SK-N-SH (cell line): ENCODE measurements at regions not wholly inside any gene's neighbourhood (a gene's known extent, or its start where the extent isn't known, plus 50 kb on each side); places are given as distances from the start of the nearest gene placed in this dataset.

ENCODE experiments used
- CTCF ChIA-PET: fragments of 300-600, 350-600 bp; formaldehyde crosslinking; extraction: SDS; loops from one replicate; lab custom pipeline; 2021; lab: Yijun Ruan, JAX
- POLR2A ChIA-PET: fragments of 350-600 bp; sonication (Branson Sonifier 250); formaldehyde crosslinking; extraction: SDS; loops from one replicate; lab custom pipeline; 2020; ENCODE audit warnings: antibody characterized with exemption, inconsistent platforms; lab: Yijun Ruan, JAX
- DNase-seq: peaks from one replicate; pipeline ENCODE4 v3.0.0; 2012
- H2AFZ ChIP-seq: fragments of 200-600 bp; sonication (generic); 2 replicates; pipeline ENCODE4 v1.8.1; 2016; ENCODE audit warnings: antibody characterized with exemption, mild to moderate bottlenecking, low read depth
- H3F3A ChIP-seq: fragments of 200-600 bp; sonication (generic); replicated peaks from 2 replicates; pipeline ENCODE3; 2016; ENCODE audit warnings: antibody characterized with exemption, mild to moderate bottlenecking; ENCODE audit not compliant: insufficient read depth
- H3K27ac ChIP-seq, 2 experiments: fragments of 200-500 bp in 1 of 2; fragments of 200-600 bp in 1 of 2; sonication (Bioruptor generic) in 1 of 2; sonication (generic), shearing (Covaris generic) in 1 of 2; 2 replicates each; pipeline versions ENCODE4 v1.5.1 to v1.6.1; 2014 to 2016; ENCODE audit warnings: low read depth in 2 of 2, inconsistent platforms in 1 of 2, low read length in 1 of 2, mild to moderate bottlenecking in 1 of 2, mixed read lengths in 1 of 2
- H3K27me3 ChIP-seq: fragments of 200-600 bp; sonication (generic), shearing (Covaris generic); 2 replicates; pipeline ENCODE4 v1.6.1; 2016; ENCODE audit warnings: mixed run types; ENCODE audit not compliant: insufficient read depth
- H3K36me3 ChIP-seq, 2 experiments: fragments of 200-500 bp in 1 of 2; fragments of 200-600 bp in 1 of 2; sonication (Bioruptor generic) in 1 of 2; sonication (generic) in 1 of 2; replicated peaks in 1 of 2; 2 replicates each; pipeline versions ENCODE3 to v1.5.1; 2014 to 2016; ENCODE audit warnings: low read length in 1 of 2, mild to moderate bottlenecking in 1 of 2; ENCODE audit not compliant: insufficient read depth in 2 of 2, control insufficient read depth in 1 of 2
- H3K4me1 ChIP-seq, 2 experiments: fragments of 200-500 bp in 1 of 2; fragments of 200-600 bp in 1 of 2; sonication (Bioruptor generic) in 1 of 2; sonication (generic), shearing (Covaris generic) in 1 of 2; 2 replicates each; pipeline versions ENCODE4 v1.5.1 to v1.6.1; 2014 to 2016; ENCODE audit warnings: low read depth in 1 of 2, low read length in 1 of 2, mixed run types in 1 of 2; ENCODE audit not compliant: insufficient read depth in 2 of 2, control insufficient read depth in 1 of 2
- H3K4me2 ChIP-seq: fragments of 200-600 bp; sonication (generic), shearing (Covaris generic); 2 replicates; pipeline ENCODE4 v1.6.1; 2017; ENCODE audit warnings: mixed run types
- H3K4me3 ChIP-seq, 2 experiments: fragments of 200-500 bp in 1 of 2; fragments of 200-600 bp in 1 of 2; sonication (Bioruptor generic) in 1 of 2; sonication (generic), shearing (Covaris generic) in 1 of 2; 2 replicates each; pipeline versions ENCODE4 v1.5.1 to v1.8.1; 2014 to 2016; ENCODE audit warnings: low read depth in 2 of 2, inconsistent platforms in 1 of 2, low read length in 1 of 2, mild to moderate bottlenecking in 1 of 2, mixed read lengths in 1 of 2, moderate library complexity in 1 of 2
- H3K79me2 ChIP-seq: fragments of 200-600 bp; sonication (generic); 2 replicates; pipeline ENCODE4 v1.8.1; 2017; ENCODE audit warnings: mild to moderate bottlenecking; ENCODE audit not compliant: insufficient read depth
- H3K9ac ChIP-seq: fragments of 200-600 bp; sonication (generic); 2 replicates; pipeline ENCODE4 v1.6.1; 2017; ENCODE audit warnings: mixed run types
- H3K9me2 ChIP-seq: fragments of 200-600 bp; sonication (generic); 2 replicates; pipeline ENCODE4 v1.6.1; 2017; ENCODE audit warnings: mixed run types
- H3K9me3 ChIP-seq: fragments of 200-600 bp; sonication (generic); 2 replicates; pipeline ENCODE4 v1.6.1; 2017; ENCODE audit warnings: mixed run types, mild to moderate bottlenecking, moderate library complexity
- H4K20me1 ChIP-seq: fragments of 200-600 bp; sonication (generic); 2 replicates; pipeline ENCODE4 v1.6.1; 2017; ENCODE audit warnings: mild to moderate bottlenecking, mixed run types; ENCODE audit not compliant: insufficient read depth
- CTCF ChIP-seq: fragments of 200-600 bp; sonication (generic); IDR thresholded peaks from 2 replicates; pipeline ENCODE4 v1.6.1; 2017; ENCODE audit warnings: antibody characterized with exemption, mild to moderate bottlenecking, moderate library complexity
- FOXJ3 ChIP-seq: sonication (generic); formaldehyde crosslinking; IDR thresholded peaks from 2 replicates; pipeline ENCODE4 v1.5.1; 2020; ENCODE audit warnings: mild to moderate bottlenecking, missing genetic modification reagents
- GATA2 ChIP-seq: sonication (generic); formaldehyde crosslinking; IDR thresholded peaks from 2 replicates; pipeline ENCODE4 v1.5.0; 2020; ENCODE audit warnings: mild to moderate bottlenecking, missing genetic modification reagents
- IRF3 ChIP-seq: fragments of 150-350 bp; IDR thresholded peaks from 2 replicates; pipeline ENCODE4 v1.6.1; 2016; ENCODE audit warnings: mild to moderate bottlenecking, low read depth, low read length
- JUND ChIP-seq: IDR thresholded peaks from 2 replicates; pipeline ENCODE4 v1.4.0; 2012
- MEF2A ChIP-seq: IDR thresholded peaks from 2 replicates; pipeline ENCODE4 v1.4.0; 2012; ENCODE audit warnings: low read depth, borderline replicate concordance
- NFIC ChIP-seq: IDR thresholded peaks from 2 replicates; pipeline ENCODE4 v1.4.0; 2012; ENCODE audit warnings: borderline replicate concordance
- POLR2AphosphoS5 ChIP-seq: IDR thresholded peaks from 2 replicates; pipeline ENCODE4 v1.6.1; 2012; ENCODE audit warnings: low read depth, low read length
- RCOR1 ChIP-seq: fragments of 150-350 bp; IDR thresholded peaks from 2 replicates; pipeline ENCODE4 v1.6.1; 2017; ENCODE audit warnings: antibody characterized with exemption, low read length
- TEAD4 ChIP-seq: IDR thresholded peaks from 2 replicates; pipeline ENCODE4 v1.4.0; 2012; ENCODE audit warnings: mild to moderate bottlenecking, borderline replicate concordance; ENCODE audit not compliant: insufficient read depth
- USF1 ChIP-seq: IDR thresholded peaks from 2 replicates; pipeline ENCODE4 v1.4.0; 2012; ENCODE audit warnings: low read depth, borderline replicate concordance
- YY1 ChIP-seq: IDR thresholded peaks from 2 replicates; pipeline ENCODE4 v1.4.0; 2012; ENCODE audit warnings: low read depth, mild to moderate bottlenecking
- ZBTB33 ChIP-seq: IDR thresholded peaks from 2 replicates; pipeline ENCODE4 v1.4.0; 2012; ENCODE audit warnings: low read depth, borderline replicate concordance
- WGBS: methylation state at CpG from one replicate; pipeline ENCODE4 v1.1.6; 2017; ENCODE audit warnings: low lambda C conversion rate; 5-methylcytosine and 5-hydroxymethylcytosine counted together

GRCh38 chrX:16376056-16376455 is 208.8 kb downstream of the MAGEB17 start:
- no peak overlapping the region for H3K4me3 ChIP-seq
- H3F3A ChIP-seq: peaks cover 6% of the 10 kb centered on the region
- CTCF ChIA-PET: no interaction called here
- no peak overlapping the region for H3K4me2 ChIP-seq
- POLR2A ChIA-PET: no interaction called here
- H3K36me3 ChIP-seq: no peaks in the 10 kb centered on the region
- WGBS: 32% methylated on average over 2 of the region's 2 CpGs
- H3K9me2 ChIP-seq: no peaks in the 10 kb centered on the region
- no peak overlapping the region for H3K27ac ChIP-seq
- no peak overlapping the region for H3K9ac ChIP-seq
- no peaks in the 10 kb centered on the region for H3K4me1 ChIP-seq
- no peaks in the 10 kb centered on the region for H3K9me3 ChIP-seq
- H4K20me1 ChIP-seq: no peaks in the 10 kb centered on the region
- no peaks in the 10 kb centered on the region for H3K79me2 ChIP-seq
- TF ChIP-seq USF1: no peak
- no peak for TF ChIP-seq YY1
- TF ChIP-seq GATA2 (CRISPR knock-in tag): no peak
- DNase-seq: no peak
- H3K27me3 ChIP-seq: no peaks in the 10 kb centered on the region
- H2AFZ ChIP-seq: no peak overlapping the region

- Histone ChIP-seq H3K4me3 (no peak overlapping the region), H3K4me2 (no peak overlapping the region), H3K9ac (no peak overlapping the region), H3K9me2 (no peaks in the 10 kb centered on the region), H3F3A (no peaks in the 10 kb centered on the region), H4K20me1 (no peaks in the 10 kb centered on the region), H3K36me3 (no peaks in the 10 kb centered on the region), H3K27ac (no peak overlapping the region), H3K4me1 (no peaks in the 10 kb centered on the region), H3K9me3 (0 out of 2 replicates have a peak, but pooled peaks cover 3% of the 10 kb centered on the region), H2AFZ (no peak overlapping the region; the same call in 1 of the 2 replicates), H3K27me3 (no peaks in the 10 kb centered on the region), H3K79me2 (no peaks in the 10 kb centered on the region)
- DNase-seq: no peak
- ChIA-PET POLR2A (no interaction called here), CTCF (no interaction called here)
- TF ChIP-seq FOXJ3 (CRISPR knock-in tag): no peak
- TF ChIP-seq IRF3: no peak
- TF ChIP-seq YY1: no peak
- no peak for TF ChIP-seq JUND
- TF ChIP-seq TEAD4: no peak
- no peak for TF ChIP-seq POLR2AphosphoS5
- TF ChIP-seq ZBTB33: no peak
- no peak for TF ChIP-seq RCOR1
- no peak for TF ChIP-seq NFIC
- TF ChIP-seq MEF2A: no peak
- TF ChIP-seq CTCF: no peak
- TF ChIP-seq GATA2 (CRISPR knock-in tag): no peak
Observed at GRCh38 chrX:16386126-16386525, 218.8 kb downstream of the MAGEB17 start.
